IMR-90 (cell line): ENCODE measurements at regions not wholly inside any gene's neighbourhood (a gene's known extent, or its start where the extent isn't known, plus 50 kb on each side); places are given as distances from the start of the nearest gene placed in this dataset.

ENCODE experiments used
- ATAC-seq: fragments of 200-7000 bp; cut with Tn5 transposase; 2 replicates; pipeline ENCODE4 v1.9.1; 2020; ENCODE audit warnings: low read depth, mild to moderate bottlenecking, moderate library complexity
- BruUV-seq: library from RNA; stranded (reverse); fragments of 400-500 nt; replicated peaks from 2 replicates; lab custom pipeline; 2021; lab: Mats Ljungman, UMichigan
- CTCF ChIA-PET: fragments of 300-600 bp; formaldehyde crosslinking; extraction: SDS; loops from one replicate; lab custom pipeline; 2021; ENCODE audit warnings: antibody characterized with exemption; lab: Yijun Ruan, JAX
- POLR2A ChIA-PET: fragments of 300-600 bp; sonication (Branson Sonifier 250); formaldehyde crosslinking; loops from one replicate; lab custom pipeline; 2022; ENCODE audit warnings: antibody characterized with exemption; ENCODE audit not compliant: unreplicated experiment; lab: Charles Lee
- DNase-seq: peaks from one replicate; pipeline ENCODE4 v3.0.0; 2013
- H2AFZ ChIP-seq: replicated peaks from 2 replicates; pipeline ENCODE3; 2013; ENCODE audit warnings: low read length, mild to moderate bottlenecking; ENCODE audit not compliant: poor library complexity
- H2AK5ac ChIP-seq: 2 replicates; pipeline ENCODE4 v1.6.1; 2013; ENCODE audit warnings: low read depth, low read length, inconsistent platforms
- H2AK9ac ChIP-seq: replicated peaks from 2 replicates; pipeline ENCODE3; 2013; ENCODE audit warnings: mild to moderate bottlenecking, low read depth, low read length, moderate library complexity; ENCODE audit not compliant: poor library complexity
- H2BK120ac ChIP-seq: 2 replicates; pipeline ENCODE4 v1.6.1; 2013; ENCODE audit warnings: low read depth, low read length, inconsistent platforms
- H2BK15ac ChIP-seq: 3 replicates; pipeline ENCODE4 v1.6.1; 2013; ENCODE audit warnings: low read depth, low read length, inconsistent platforms
- H2BK20ac ChIP-seq: 2 replicates; pipeline ENCODE4 v1.6.1; 2013; ENCODE audit warnings: low read depth, mild to moderate bottlenecking, inconsistent platforms, low read length, moderate library complexity
- H2BK5ac ChIP-seq: 2 replicates; pipeline ENCODE4 v1.6.1; 2013; ENCODE audit warnings: mild to moderate bottlenecking, low read depth, low read length, inconsistent platforms; ENCODE audit not compliant: poor library complexity, severe bottlenecking
- H3K14ac ChIP-seq: replicated peaks from 2 replicates; pipeline ENCODE4 v1.6.1; 2013; ENCODE audit warnings: low read depth, low read length, inconsistent platforms
- H3K18ac ChIP-seq: 2 replicates; pipeline ENCODE4 v1.6.1; 2013; ENCODE audit warnings: low read depth, low read length, control low read depth
- H3K23ac ChIP-seq: 2 replicates; pipeline ENCODE4 v1.6.1; 2013; ENCODE audit warnings: low read depth, low read length, inconsistent platforms
- H3K27ac ChIP-seq: 2 replicates; pipeline ENCODE4 v1.5.1; 2013; ENCODE audit warnings: mild to moderate bottlenecking, control low read depth, low read length; ENCODE audit not compliant: insufficient read depth
- H3K27me3 ChIP-seq: 2 replicates; pipeline ENCODE4 v1.6.1; 2013; ENCODE audit warnings: low read length; ENCODE audit not compliant: control insufficient read depth, insufficient read depth
- H3K36me3 ChIP-seq: 2 replicates; pipeline ENCODE4 v1.6.1; 2013; ENCODE audit warnings: low read length, mixed read lengths; ENCODE audit not compliant: control insufficient read depth, insufficient read depth
- H3K4ac ChIP-seq: 2 replicates; pipeline ENCODE4 v1.6.1; 2013; ENCODE audit warnings: low read depth, low read length, inconsistent platforms
- H3K4me1 ChIP-seq: 2 replicates; pipeline ENCODE4 v1.6.1; 2013; ENCODE audit warnings: low read length, mixed read lengths; ENCODE audit not compliant: control insufficient read depth, insufficient read depth
- H3K4me2 ChIP-seq: 2 replicates; pipeline ENCODE4 v1.6.1; 2013; ENCODE audit warnings: low read depth, mild to moderate bottlenecking, control low read depth, low read length, moderate library complexity
- H3K4me3 ChIP-seq: 2 replicates; pipeline ENCODE4 v1.5.1; 2013; ENCODE audit warnings: low read depth, mild to moderate bottlenecking, control low read depth, low read length, moderate library complexity; ENCODE audit not compliant: insufficient read depth
- H3K56ac ChIP-seq: 2 replicates; pipeline ENCODE4 v1.6.1; 2013; ENCODE audit warnings: low read length, inconsistent platforms; ENCODE audit not compliant: insufficient read depth; ENCODE audit errors: extremely low read depth
- H3K79me1 ChIP-seq, 2 experiments: 2 replicates each; pipeline ENCODE4 v1.6.1; 2013; ENCODE audit warnings: low read length in 2 of 2, inconsistent platforms in 1 of 2, low read depth in 1 of 2
- H3K9ac ChIP-seq: 2 replicates; pipeline ENCODE4 v1.6.1; 2013; ENCODE audit warnings: low read depth, low read length, control low read depth
- H3K9me1 ChIP-seq: 2 replicates; pipeline ENCODE4 v1.6.1; 2013; ENCODE audit warnings: low read length, inconsistent platforms; ENCODE audit not compliant: insufficient read depth
- H3K9me3 ChIP-seq: 2 replicates; pipeline ENCODE4 v1.6.1; 2013; ENCODE audit warnings: low read length; ENCODE audit not compliant: control insufficient read depth, insufficient read depth
- H4K20me1 ChIP-seq: 2 replicates; pipeline ENCODE4 v1.6.1; 2013; ENCODE audit warnings: low read length, inconsistent platforms; ENCODE audit not compliant: insufficient read depth
- H4K5ac ChIP-seq: 2 replicates; pipeline ENCODE4 v1.6.1; 2013; ENCODE audit warnings: mild to moderate bottlenecking, low read depth, low read length, control low read depth
- H4K8ac ChIP-seq, 2 experiments: 2 replicates each; pipeline ENCODE4 v1.6.1; 2013; ENCODE audit warnings: low read depth in 2 of 2, low read length in 2 of 2, control low read depth in 1 of 2, inconsistent platforms in 1 of 2
- H4K91ac ChIP-seq: 2 replicates; pipeline ENCODE4 v1.6.1; 2013; ENCODE audit warnings: low read depth, low read length, inconsistent platforms; ENCODE audit not compliant: insufficient read depth
- CEBPB ChIP-seq: IDR thresholded peaks from 2 replicates; pipeline ENCODE4 v1.6.1; 2012; ENCODE audit warnings: low read depth, low read length, improper control_type of control experiment
- ELK1 ChIP-seq: fragments of 150-350 bp; IDR thresholded peaks from 2 replicates; pipeline ENCODE4 v1.6.1; 2016; ENCODE audit warnings: low read depth, mild to moderate bottlenecking, low read length, moderate library complexity, borderline replicate concordance
- MXI1 ChIP-seq: IDR thresholded peaks from 2 replicates; pipeline ENCODE4 v1.6.1; 2012; ENCODE audit warnings: low read depth, mild to moderate bottlenecking, low read length, moderate library complexity, borderline replicate concordance
- RFX5 ChIP-seq: IDR thresholded peaks from 2 replicates; pipeline ENCODE4 v1.8.0; 2012; ENCODE audit warnings: low read depth, mild to moderate bottlenecking, low read length, moderate library complexity
- WGBS, 2 experiments: methylation state at CpG; one replicate each; pipeline versions ENCODE4 v1.1.5 to v1.1.7; 2013; ENCODE audit warnings: missing lambda C conversion rate in 2 of 2; ENCODE audit not compliant: insufficient read length in 1 of 2; ENCODE audit errors: extremely low coverage in 2 of 2; 5-methylcytosine and 5-hydroxymethylcytosine counted together
- dilution Hi-C: fragments of 300-500 bp; cut with HindIII; formaldehyde crosslinking; loops from one replicate; pipeline ENCODE4 v1.14.3; 2018; ENCODE audit warnings: low sequenced_read_pairs; ENCODE audit not compliant: unreplicated experiment
- in situ Hi-C: fragments of 300-500 bp; cut with MboI; formaldehyde crosslinking; loops from 3 replicates; pipeline ENCODE4 v1.14.3; 2019; ENCODE audit warnings: low sequenced_read_pairs, inconsistent platforms, mixed read lengths
- intact Hi-C: fragments of 100-400 bp; cut with micrococcal nuclease; formaldehyde crosslinking; loops from 2 replicates; pipeline ENCODE4 v1.10.0; 2022

GRCh38 chr2:64225491-64225890 lies 81.3 kb upstream of the PELI1 start:
- H3K9ac ChIP-seq = no peak overlapping the region
- no peak overlapping the region for H2BK120ac ChIP-seq
- H2BK5ac ChIP-seq = no peak overlapping the region
- H4K20me1 ChIP-seq = no peaks in the 10 kb centered on the region
- intact Hi-C loops = no loop called here
- no peak overlapping the region for H2AFZ ChIP-seq
- H3K4me3 ChIP-seq = no peak overlapping the region
- H2AK9ac ChIP-seq = no peak overlapping the region
- no CpG with 5 or more reads among the region's 1 CpG for WGBS, 2 experiments
- H3K4ac ChIP-seq = no peak overlapping the region
- no peak overlapping the region for H2BK15ac ChIP-seq
- no peak for TF ChIP-seq ELK1
- TF ChIP-seq CEBPB = no peak
- no peak for TF ChIP-seq MXI1
- no peak for TF ChIP-seq RFX5
- H3K18ac ChIP-seq = no peak overlapping the region
- H3K9me3 ChIP-seq = no peaks in the 10 kb centered on the region
- H3K27me3 ChIP-seq = peaks cover 32% of the 10 kb centered on the region
- H3K4me2 ChIP-seq = no peak overlapping the region
- no peaks in the 10 kb centered on the region for H3K4me1 ChIP-seq
- no peaks in the 10 kb centered on the region for H3K79me1 ChIP-seq
- no peak overlapping the region for H3K23ac ChIP-seq
- in situ Hi-C loops = no loop called here
- H4K8ac ChIP-seq = no peak overlapping the region
- H4K5ac ChIP-seq = no peak overlapping the region
- no peak overlapping the region for H2AK5ac ChIP-seq
- H4K91ac ChIP-seq = no peak overlapping the region
- DNase-seq (no peak), ATAC-seq (no peak)
- no peak overlapping the region for H3K14ac ChIP-seq
- dilution Hi-C loops = no loop called here
- no peaks in the 10 kb centered on the region for H3K36me3 ChIP-seq
- no peaks in the 10 kb centered on the region for H3K9me1 ChIP-seq
- no peak overlapping the region for H3K56ac ChIP-seq
- POLR2A ChIA-PET = no interaction called here
- CTCF ChIA-PET = interaction anchor here (0.9 kb wide), 1 partner anchor 10 kb away, joined by 3 read pairs; no protein-coding TSS in a partner anchor
- no TSS peak for BruUV-seq
- H2BK20ac ChIP-seq = no peak overlapping the region
- H3K27ac ChIP-seq = no peak overlapping the region
